Esophagus (tissue), 2 donors: ENCODE measurements at regions not wholly inside any gene's neighbourhood (a gene's known extent, or its start where the extent isn't known, plus 50 kb on each side); places are given as distances from the start of the nearest gene placed in this dataset.

ENCODE experiments used
- H3K27ac ChIP-seq, 2 donors: one replicate each; pipeline ENCODE4 v1.5.1; 2013; ENCODE audit warnings: low read depth in 2 of 2, mild to moderate bottlenecking in 2 of 2, inconsistent platforms in 1 of 2, low read length in 1 of 2, moderate library complexity in 1 of 2
- H3K27me3 ChIP-seq, 2 donors: one replicate each; pipeline ENCODE4 v1.6.1; 2013; ENCODE audit warnings: low read length in 2 of 2, control low read depth in 1 of 2, mild to moderate bottlenecking in 1 of 2; ENCODE audit not compliant: insufficient read depth in 2 of 2, control insufficient read depth in 1 of 2
- H3K36me3 ChIP-seq, 2 donors: one replicate each; pipeline ENCODE4 v1.6.1; 2013; ENCODE audit warnings: low read length in 1 of 2; ENCODE audit not compliant: control insufficient read depth in 2 of 2, insufficient read depth in 2 of 2
- H3K4me1 ChIP-seq, 2 donors: one replicate each; pipeline ENCODE4 v1.6.1; 2013; ENCODE audit warnings: low read length in 1 of 2; ENCODE audit not compliant: control insufficient read depth in 2 of 2, insufficient read depth in 2 of 2
- H3K4me3 ChIP-seq, 2 donors: one replicate each; pipeline ENCODE4 v1.5.1; 2013; ENCODE audit warnings: low read length in 2 of 2, mild to moderate bottlenecking in 2 of 2, low read depth in 1 of 2, moderate library complexity in 1 of 2
- H3K9me3 ChIP-seq, 2 donors: one replicate each; pipeline ENCODE4 v1.6.1; 2013; ENCODE audit warnings: mild to moderate bottlenecking in 2 of 2, low read depth in 1 of 2, low read length in 1 of 2, moderate library complexity in 1 of 2; ENCODE audit not compliant: control insufficient read depth in 2 of 2, insufficient read depth in 1 of 2
- WGBS, 2 donors: extraction: QIAGEN DNeasy Blood & Tissue Kit; methylation state at CpG; one replicate each; pipeline ENCODE4 v1.1.7; 2013; 5-methylcytosine and 5-hydroxymethylcytosine counted together
- donor health status: healthy with polysubstance abuse.
- donor health status: Bipolar disorder and iron deficiency.

DNA sequence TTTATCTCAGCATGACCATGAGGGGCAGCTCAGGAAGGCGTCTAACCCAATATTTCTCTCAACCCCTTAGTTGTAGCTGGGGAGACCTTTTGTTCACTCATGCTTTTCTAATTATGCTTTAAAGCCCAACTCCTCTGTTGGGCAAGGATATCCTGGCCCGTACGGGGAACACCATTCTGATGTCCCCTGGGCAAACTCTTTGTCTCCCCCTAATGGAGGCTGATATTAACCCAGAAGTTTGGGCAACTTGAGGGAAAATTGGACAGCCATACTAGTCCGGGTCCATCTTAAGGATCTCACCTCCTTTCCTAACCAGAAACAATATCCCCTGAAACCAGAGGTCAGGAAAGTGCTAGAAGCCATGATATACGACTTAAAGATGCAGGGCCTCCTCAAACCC is 143.7 kb upstream of the COX10 start:
- Histone ChIP-seq H3K4me1 (peaks cover 0 to 2% of the 10 kb centered on the region in 2 donors), H3K27me3 (no peaks in the 10 kb centered on the region), H3K4me3 (no peak overlapping the region), H3K9me3 (no peaks in the 10 kb centered on the region), H3K27ac (no peak overlapping the region), H3K36me3 (no peaks in the 10 kb centered on the region)
- 86 to 94% methylated on average over 5 of the region's 5 CpGs for WGBS, 2 donors

GRCh38 chr17:13931111-13931526 is 138.2 kb upstream of the COX10 start:
- Histone ChIP-seq H3K27ac (peak overlapping the region; percentile 11 to 44), H3K27me3 (no peaks in the 10 kb centered on the region), H3K4me1 (no peaks in the 10 kb centered on the region), H3K36me3 (no peaks in the 10 kb centered on the region), H3K9me3 (no peaks in the 10 kb centered on the region), H3K4me3 (no peak overlapping the region)
- 74 to 79% methylated on average over 3 of the region's 3 CpGs for WGBS, 2 donors

DNA sequence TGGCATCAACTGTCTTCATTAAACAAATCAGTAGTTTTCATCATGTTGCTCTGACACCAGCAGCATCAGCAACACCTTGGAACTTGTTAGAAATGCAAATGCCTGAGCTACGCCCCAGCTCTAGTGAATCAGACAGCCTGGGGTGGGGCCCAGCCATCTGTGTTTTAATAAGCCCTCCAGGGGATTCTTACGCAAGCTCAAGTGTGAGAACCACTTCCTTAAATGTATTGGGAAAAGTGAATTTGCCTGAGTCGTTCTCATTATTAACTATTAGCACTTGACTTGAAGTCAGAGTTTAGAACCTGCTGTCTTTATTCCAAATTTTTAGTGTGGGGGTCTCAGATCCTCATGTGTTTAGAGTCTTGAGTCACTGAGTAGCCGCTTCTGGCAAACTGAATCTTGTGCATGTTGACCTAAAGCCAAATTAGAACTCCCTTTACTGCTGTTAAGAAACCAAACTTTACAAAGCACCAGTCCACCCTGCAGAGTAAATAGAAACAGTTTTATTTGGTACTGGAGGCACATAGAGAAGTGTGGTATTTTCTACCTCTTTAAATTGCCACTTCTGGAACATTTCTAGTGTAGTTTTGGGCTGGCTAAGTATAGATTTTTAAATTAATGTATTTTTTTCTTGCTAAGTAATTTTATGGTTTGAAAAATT is 137.4 kb upstream of the COX10 start:
- H3K36me3 ChIP-seq = no peaks in the 10 kb centered on the region
- WGBS, 2 donors = 22 to 34% methylated on average over 4 of the region's 4 CpGs
- no peaks in the 10 kb centered on the region for H3K4me1 ChIP-seq
- H3K27ac ChIP-seq = peak overlapping the region; percentile 30 to 50
- no peaks in the 10 kb centered on the region for H3K27me3 ChIP-seq
- H3K4me3 ChIP-seq = no peak overlapping the region
- no peaks in the 10 kb centered on the region for H3K9me3 ChIP-seq

GRCh38 chr17:13933441-13934276 is 135.6 kb upstream of the COX10 start:
- no peaks in the 10 kb centered on the region for H3K9me3 ChIP-seq
- H3K27me3 ChIP-seq = no peaks in the 10 kb centered on the region
- no peaks in the 10 kb centered on the region for H3K36me3 ChIP-seq
- H3K27ac ChIP-seq = no peak overlapping the region
- WGBS, 2 donors = 65 to 68% methylated on average over 8 of the region's 8 CpGs
- H3K4me3 ChIP-seq = no peak overlapping the region
- no peaks in the 10 kb centered on the region for H3K4me1 ChIP-seq

GRCh38 chr17:13939222-13939621 is 130.1 kb upstream of the COX10 start:
- H3K27me3 ChIP-seq = no peaks in the 10 kb centered on the region
- no peak overlapping the region for H3K27ac ChIP-seq
- H3K36me3 ChIP-seq = no peaks in the 10 kb centered on the region
- H3K4me1 ChIP-seq = no peaks in the 10 kb centered on the region
- H3K9me3 ChIP-seq = no peaks in the 10 kb centered on the region
- 52 to 62% methylated on average over 1 of the region's 1 CpG for WGBS, 2 donors
- H3K4me3 ChIP-seq = no peak overlapping the region

GRCh38 chr17:13940858-13941665 is 128.2 kb upstream of the COX10 start:
- no peaks in the 10 kb centered on the region for H3K4me1 ChIP-seq
- H3K36me3 ChIP-seq = no peaks in the 10 kb centered on the region
- WGBS, 2 donors = 88 to 92% methylated on average over 3 of the region's 3 CpGs
- H3K9me3 ChIP-seq = no peaks in the 10 kb centered on the region
- no peaks in the 10 kb centered on the region for H3K27me3 ChIP-seq
- no peak overlapping the region for H3K4me3 ChIP-seq
- no peak overlapping the region for H3K27ac ChIP-seq

GRCh38 chr17:13941781-13942180 is 127.5 kb upstream of the COX10 start:
- Histone ChIP-seq H3K27me3 (no peaks in the 10 kb centered on the region), H3K36me3 (no peaks in the 10 kb centered on the region), H3K9me3 (no peaks in the 10 kb centered on the region), H3K27ac (no peak overlapping the region), H3K4me3 (no peak overlapping the region), H3K4me1 (no peaks in the 10 kb centered on the region)
- WGBS, 2 donors = 94 to 95% methylated on average over 3 of the region's 3 CpGs

DNA sequence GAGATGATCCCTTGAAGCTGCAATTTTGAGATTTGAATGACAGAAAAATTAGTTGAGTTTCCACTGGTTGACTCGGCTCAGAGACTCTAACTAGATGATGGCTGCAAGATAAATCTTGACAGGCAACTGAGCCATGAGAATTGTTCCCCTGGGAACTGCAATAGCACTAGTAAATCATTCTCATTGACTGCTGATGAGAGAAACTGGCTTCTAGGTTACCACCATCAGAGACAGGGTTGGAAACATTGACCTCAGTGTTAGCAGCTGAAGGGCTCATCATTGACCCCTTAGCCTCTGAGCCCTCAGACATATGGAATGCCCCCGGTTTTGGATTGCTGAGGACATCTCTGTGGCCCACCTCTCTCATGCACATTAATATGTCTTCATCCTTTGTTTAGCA is 125.4 kb upstream of the COX10 start:
- H3K4me1 ChIP-seq = no peaks in the 10 kb centered on the region
- H3K36me3 ChIP-seq = no peaks in the 10 kb centered on the region
- no peak overlapping the region for H3K4me3 ChIP-seq
- H3K9me3 ChIP-seq = no peaks in the 10 kb centered on the region
- WGBS, 2 donors = 62 to 79% methylated on average over 2 of the region's 2 CpGs
- H3K27ac ChIP-seq = no peak overlapping the region
- H3K27me3 ChIP-seq = no peaks in the 10 kb centered on the region

- no peaks in the 10 kb centered on the region for H3K36me3 ChIP-seq
- no peak overlapping the region for H3K27ac ChIP-seq
- 90 to 94% methylated on average over 6 of the region's 6 CpGs for WGBS, 2 donors
- H3K9me3 ChIP-seq = no peaks in the 10 kb centered on the region
- no peak overlapping the region for H3K4me3 ChIP-seq
- H3K27me3 ChIP-seq = no peaks in the 10 kb centered on the region
- peaks cover 0 to 2% of the 10 kb centered on the region in 2 donors for H3K4me1 ChIP-seq
Measured at GRCh38 chr17:13947499-13947898, 121.8 kb upstream of the COX10 start.
